NCI-H187 (cell line): ENCODE measurements at regions not wholly inside any gene's neighbourhood (a gene's known extent, or its start where the extent isn't known, plus 50 kb on each side); places are given as distances from the start of the nearest gene placed in this dataset.

Experiments
- DNase-seq, 2 experiments: peaks; one replicate each; lab custom pipeline; 2025; lab: John Stamatoyannopoulos, UW

- DNase-seq, result no peak
Measured at GRCh38 chr4:66694739-66695138, 850.6 kb downstream of the CENPC start.

- no peak for DNase-seq
Measured at GRCh38 chr4:66693694-66694093, 851.6 kb downstream of the CENPC start.

GRCh38 chr4:66691101-66691500, 854.2 kb downstream of the CENPC start:
- no peak for DNase-seq

- no peak for DNase-seq
Measured at GRCh38 chr4:66688674-66689073, 856.6 kb downstream of the CENPC start.

GRCh38 chr4:66687459-66687858, 857.8 kb downstream of the CENPC start:
- no peak for DNase-seq

GRCh38 chr4:66681962-66682361, 863.3 kb downstream of the CENPC start:
- DNase-seq, result no peak

GRCh38 chr4:66667249-66667648, 878.1 kb downstream of the CENPC start:
- DNase-seq, result no peak

- DNase-seq, result no peak
Measured at GRCh38 chr4:66662620-66663019, 882.7 kb downstream of the CENPC start.

- no peak for DNase-seq
Measured at GRCh38 chr4:66658809-66659208, 886.5 kb downstream of the CENPC start.

GRCh38 chr4:66655505-66655904, 889.8 kb downstream of the CENPC start:
- DNase-seq, result no peak

GRCh38 chr4:66653937-66654336, 891.4 kb downstream of the CENPC start:
- no peak for DNase-seq

- no peak for DNase-seq
Measured at GRCh38 chr4:66649236-66649635, 896.1 kb downstream of the CENPC start.

- DNase-seq, result no peak
Measured at GRCh38 chr4:66647926-66648325, 897.4 kb downstream of the CENPC start.

GRCh38 chr4:66647476-66647875, 897.8 kb downstream of the CENPC start:
- DNase-seq, result no peak

- DNase-seq, result peak; percentile 18 to 29
Measured at GRCh38 chr4:66640233-66640990, 904.9 kb downstream of the CENPC start.

- no peak for DNase-seq
Measured at GRCh38 chr4:66639361-66639760, 905.9 kb downstream of the CENPC start.

- no peak for DNase-seq
Measured at GRCh38 chr4:66636349-66636748, 909.0 kb downstream of the CENPC start.

GRCh38 chr4:66633477-66633876, 911.8 kb downstream of the CENPC start:
- DNase-seq, result no peak

GRCh38 chr4:66629927-66630326, 915.4 kb downstream of the CENPC start:
- no peak for DNase-seq

GRCh38 chr4:66628146-66628545, 917.2 kb downstream of the CENPC start:
- no peak for DNase-seq

- DNase-seq, result no peak
Measured at GRCh38 chr4:66625480-66625879, 919.8 kb downstream of the CENPC start.

- no peak for DNase-seq
Measured at GRCh38 chr4:66613591-66613990, 931.7 kb downstream of the CENPC start.

- no peak for DNase-seq
Measured at GRCh38 chr4:66609014-66609413, 936.3 kb downstream of the CENPC start.

- no peak for DNase-seq
Measured at GRCh38 chr4:66606908-66607307, 936.6 kb upstream of the EPHA5 start.
